ENCODE measurements at regions not wholly inside any gene's neighbourhood (a gene's known extent, or its start where the extent isn't known, plus 50 kb on each side); places are given as distances from the start of the nearest gene placed in this dataset.

DNA sequence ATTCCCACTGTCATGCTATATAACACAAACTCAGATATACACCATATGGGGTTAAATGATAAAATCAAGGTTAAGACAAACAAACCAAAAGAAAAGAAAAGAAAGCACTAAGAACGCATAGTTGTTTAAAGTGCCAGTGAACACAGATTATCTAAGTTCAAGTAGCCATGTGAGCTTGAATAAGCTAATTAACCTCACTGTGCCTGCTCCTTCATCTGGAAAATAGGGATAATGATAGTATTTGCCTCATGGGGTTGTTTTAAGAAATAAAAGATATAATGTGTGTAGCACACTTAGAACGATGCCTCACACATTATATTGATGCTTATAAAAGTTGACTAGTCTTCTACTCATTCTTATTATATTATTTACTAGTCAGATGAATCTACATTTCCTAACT lies 72.6 kb upstream of the IL12A start:
- no peak for TF ChIP-seq CTCF (IDR thresholded peaks at IDR 0.05; ENCODE audit: insufficient read depth, low read length, poor library complexity, severe bottlenecking)
- Histone ChIP-seq H3K27me3 (ENCODE audit: control insufficient read depth, insufficient read depth, low read length) (no peaks in the 10 kb centered on the region), H3K4me3 (ENCODE audit: low read depth, low read length) (no peak overlapping the region), H3K36me3 (ENCODE audit: control insufficient read depth, insufficient read depth, low read length) (no peaks in the 10 kb centered on the region)
- DNase-seq (ENCODE audit: low read depth), result no peak

GRCh38 chr3:159917141-159917540 lies 71.5 kb upstream of the IL12A start:
- no peak for TF ChIP-seq CTCF (IDR thresholded peaks at IDR 0.05; ENCODE audit: insufficient read depth, low read length, poor library complexity, severe bottlenecking)
- no peak overlapping the region for H3K4me3 ChIP-seq (ENCODE audit: low read depth, low read length)
- H3K36me3 ChIP-seq (ENCODE audit: control insufficient read depth, insufficient read depth, low read length), result no peaks in the 10 kb centered on the region
- no peak for DNase-seq (ENCODE audit: low read depth)
- H3K27me3 ChIP-seq (ENCODE audit: control insufficient read depth, insufficient read depth, low read length), result no peaks in the 10 kb centered on the region

GRCh38 chr3:159919873-159920272 lies 68.8 kb upstream of the IL12A start:
- no peaks in the 10 kb centered on the region for H3K27me3 ChIP-seq (ENCODE audit: control insufficient read depth, insufficient read depth, low read length)
- H3K4me3 ChIP-seq (ENCODE audit: low read depth, low read length), result no peak overlapping the region
- no peaks in the 10 kb centered on the region for H3K36me3 ChIP-seq (ENCODE audit: control insufficient read depth, insufficient read depth, low read length)
- TF ChIP-seq CTCF (IDR thresholded peaks at IDR 0.05; ENCODE audit: insufficient read depth, low read length, poor library complexity, severe bottlenecking), result no peak
- no peak for DNase-seq (ENCODE audit: low read depth)

DNA sequence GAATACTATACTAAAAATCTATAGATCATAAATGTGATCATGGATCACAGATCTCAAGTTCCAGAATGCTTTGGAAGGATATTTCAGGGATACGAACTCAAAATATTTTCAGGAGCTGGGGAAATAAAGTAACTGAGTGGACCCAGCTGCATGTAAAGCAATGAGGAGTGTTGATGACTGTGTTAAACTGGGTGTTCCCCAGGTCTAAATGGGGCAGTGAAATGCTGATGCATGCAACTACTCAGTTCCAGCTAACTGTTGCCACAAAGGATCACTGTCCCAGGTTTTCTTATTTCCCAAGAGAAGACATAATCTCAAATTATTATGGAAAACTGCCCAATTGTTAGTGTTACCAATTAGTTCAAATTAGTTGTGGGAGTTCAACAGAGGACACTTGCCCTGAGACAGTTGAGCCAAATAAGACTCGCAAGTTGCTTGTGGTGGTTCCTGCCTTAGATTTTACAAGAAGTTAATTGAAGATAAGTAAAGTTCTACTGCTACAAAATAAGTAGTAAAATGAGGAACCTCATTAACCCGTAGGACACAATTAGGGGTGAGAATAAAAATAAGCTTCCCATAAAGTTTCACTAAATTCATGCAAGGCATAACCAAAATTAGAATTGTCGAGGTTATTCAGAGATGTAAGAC lies 66.3 kb upstream of the IL12A start:
- no peak for DNase-seq (ENCODE audit: low read depth)
- no peak for TF ChIP-seq CTCF (IDR thresholded peaks at IDR 0.05; ENCODE audit: insufficient read depth, low read length, poor library complexity, severe bottlenecking)
- Histone ChIP-seq H3K36me3 (ENCODE audit: control insufficient read depth, insufficient read depth, low read length) (no peaks in the 10 kb centered on the region), H3K27me3 (ENCODE audit: control insufficient read depth, insufficient read depth, low read length) (no peaks in the 10 kb centered on the region), H3K4me3 (ENCODE audit: low read depth, low read length) (no peak overlapping the region)

DNA sequence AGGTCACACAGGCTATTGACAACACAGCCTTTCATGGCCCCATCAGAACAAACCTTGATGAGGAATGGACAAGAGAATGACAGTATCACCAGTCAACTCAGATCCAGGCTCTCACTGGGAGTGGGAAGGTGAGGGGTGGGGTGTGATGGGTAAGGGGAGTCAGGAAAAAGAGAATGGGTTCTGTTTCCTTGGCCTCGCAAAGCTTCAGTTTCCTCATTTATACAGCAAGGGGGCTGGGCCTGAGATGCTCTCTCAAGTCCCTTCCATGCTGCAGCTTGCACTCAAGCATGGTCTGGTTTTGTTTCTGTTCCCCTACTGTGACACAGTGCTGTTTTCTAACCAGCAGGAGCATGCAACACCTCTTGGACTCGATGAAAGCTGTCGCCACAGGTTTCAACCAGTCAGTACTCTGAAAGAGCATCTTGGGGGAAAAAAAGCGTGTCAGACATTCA lies 65.7 kb upstream of the IL12A start:
- TF ChIP-seq CTCF (IDR thresholded peaks at IDR 0.05; ENCODE audit: insufficient read depth, low read length, poor library complexity, severe bottlenecking), result no peak
- no peaks in the 10 kb centered on the region for H3K27me3 ChIP-seq (ENCODE audit: control insufficient read depth, insufficient read depth, low read length)

DNA sequence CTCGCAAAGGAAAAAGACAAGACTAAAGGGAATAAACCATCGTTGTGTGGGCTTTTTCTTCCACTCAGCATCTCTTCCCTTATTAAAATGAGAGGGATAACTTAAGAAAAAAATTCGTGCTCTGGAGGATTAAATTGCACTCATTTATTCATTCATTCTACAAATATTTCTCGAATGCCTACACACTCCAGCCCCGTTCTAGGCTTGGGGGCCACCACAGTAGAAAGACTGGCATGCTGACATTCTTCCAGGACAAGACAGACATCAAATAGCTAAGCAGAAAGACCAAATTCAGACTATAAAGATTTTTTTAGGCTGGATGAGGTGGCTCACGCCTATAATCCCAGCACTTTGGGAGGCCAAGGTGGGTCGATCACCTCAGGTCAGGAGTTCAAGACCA lies 65.3 kb upstream of the IL12A start:
- H3K4me3 ChIP-seq (ENCODE audit: low read depth, low read length), result no peak overlapping the region
- H3K27me3 ChIP-seq (ENCODE audit: control insufficient read depth, insufficient read depth, low read length), result no peaks in the 10 kb centered on the region
- TF ChIP-seq CTCF (IDR thresholded peaks at IDR 0.05; ENCODE audit: insufficient read depth, low read length, poor library complexity, severe bottlenecking), result no peak
- no peak for DNase-seq (ENCODE audit: low read depth)
- H3K36me3 ChIP-seq (ENCODE audit: control insufficient read depth, insufficient read depth, low read length), result no peaks in the 10 kb centered on the region

More for the DNA sequence above, 65.7 kb upstream of the IL12A start:
- Histone ChIP-seq H3K4me3 (ENCODE audit: low read depth, low read length) (no peak overlapping the region), H3K36me3 (ENCODE audit: control insufficient read depth, insufficient read depth, low read length) (no peaks in the 10 kb centered on the region)
- no peak for DNase-seq (ENCODE audit: low read depth)
